ENCODE measurements at regions not wholly inside any gene's neighbourhood (a gene's known extent, or its start where the extent isn't known, plus 50 kb on each side); places are given as distances from the start of the nearest gene placed in this dataset.

- DNase-seq (no peak), ATAC-seq (no peak)
Observed at GRCh38 chr12:13839365-13840336, 141.8 kb downstream of the GRIN2B start.

GRCh38 chr12:13836099-13836498, 145.3 kb downstream of the GRIN2B start:
- no peak for ATAC-seq
- DNase-seq: no peak

- no peak for ATAC-seq
- DNase-seq: no peak
Observed at GRCh38 chr12:13835652-13836051, 145.8 kb downstream of the GRIN2B start.

GRCh38 chr12:13834241-13834640, 147.2 kb downstream of the GRIN2B start:
- DNase-seq: no peak
- ATAC-seq: no peak

- ATAC-seq: no peak
- no peak for DNase-seq
Observed at GRCh38 chr12:13817131-13817530, 164.3 kb downstream of the GRIN2B start.

GRCh38 chr12:13816394-13816793, 165.0 kb downstream of the GRIN2B start:
- no peak for DNase-seq
- ATAC-seq: no peak

- no peak for DNase-seq
- no peak for ATAC-seq
Observed at GRCh38 chr12:13812168-13812567, 169.2 kb downstream of the GRIN2B start.

- DNase-seq (no peak), ATAC-seq (no peak)
Observed at GRCh38 chr12:13811061-13811460, 170.3 kb downstream of the GRIN2B start.

GRCh38 chr12:13805041-13805440, 176.4 kb downstream of the GRIN2B start:
- ATAC-seq (no peak), DNase-seq (no peak)

- ATAC-seq (no peak), DNase-seq (no peak)
Observed at GRCh38 chr12:13801543-13801942, 179.9 kb downstream of the GRIN2B start.

GRCh38 chr12:13799574-13799973, 181.8 kb downstream of the GRIN2B start:
- ATAC-seq: no peak
- DNase-seq: no peak

GRCh38 chr12:13798162-13798561, 183.2 kb downstream of the GRIN2B start:
- no peak for DNase-seq
- no peak for ATAC-seq

GRCh38 chr12:13794706-13795105, 186.7 kb downstream of the GRIN2B start:
- ATAC-seq (no peak), DNase-seq (no peak)

- no peak for ATAC-seq
- no peak for DNase-seq
Observed at GRCh38 chr12:13790317-13790716, 191.1 kb downstream of the GRIN2B start.

- no peak for DNase-seq
- no peak for ATAC-seq
Observed at GRCh38 chr12:13788626-13789025, 192.8 kb downstream of the GRIN2B start.

- ATAC-seq: no peak
Observed at GRCh38 chr12:13786646-13787045, 194.8 kb downstream of the GRIN2B start.

GRCh38 chr12:13784504-13784903, 196.9 kb downstream of the GRIN2B start:
- DNase-seq (no peak), ATAC-seq (no peak)

More at GRCh38 chr12:13786646-13787045, 194.8 kb downstream of the GRIN2B start:
- no peak for DNase-seq

GRCh38 chr12:13780453-13780852, 200.9 kb downstream of the GRIN2B start:
- no peak for ATAC-seq

GRCh38 chr12:13777374-13777773, 204.0 kb downstream of the GRIN2B start:
- no peak for DNase-seq
- ATAC-seq: no peak

More at GRCh38 chr12:13780453-13780852, 200.9 kb downstream of the GRIN2B start:
- DNase-seq: no peak

- ATAC-seq (no peak), DNase-seq (no peak)
Observed at GRCh38 chr12:13772264-13772663, 209.1 kb downstream of the GRIN2B start.

GRCh38 chr12:13770576-13770975, 210.8 kb downstream of the GRIN2B start:
- DNase-seq: no peak

GRCh38 chr12:13769966-13770365, 211.4 kb downstream of the GRIN2B start:
- no peak for DNase-seq
- no peak for ATAC-seq

More at GRCh38 chr12:13770576-13770975, 210.8 kb downstream of the GRIN2B start:
- ATAC-seq: no peak

- DNase-seq (no peak), ATAC-seq (no peak)
Observed at GRCh38 chr12:13769273-13769672, 212.1 kb downstream of the GRIN2B start.

GRCh38 chr12:13764748-13765147, 216.7 kb downstream of the GRIN2B start:
- ATAC-seq (no peak), DNase-seq (no peak)
